HL-60 (cell line): ENCODE measurements at regions not wholly inside any gene's neighbourhood (a gene's known extent, or its start where the extent isn't known, plus 50 kb on each side); places are given as distances from the start of the nearest gene placed in this dataset.

Experiments used
- GABPA ChIP-seq: IDR thresholded peaks from 2 replicates; pipeline ENCODE4 v1.6.1; 2012; ENCODE audit warnings: low read depth
- POLR2AphosphoS5 ChIP-seq: IDR thresholded peaks from 2 replicates; pipeline ENCODE4 v1.6.1; 2012; ENCODE audit warnings: low read depth
- SPI1 ChIP-seq: IDR thresholded peaks from 2 replicates; pipeline ENCODE4 v1.6.1; 2012; ENCODE audit warnings: low read depth, mild to moderate bottlenecking, borderline replicate concordance
- TF ChIP-seq, protein P1 (sequence below): IDR thresholded peaks from one replicate; pipeline ENCODE4 v1.5.1; 2011; ENCODE audit warnings: low read length, control low read depth, inconsistent platforms; ENCODE audit not compliant: insufficient read depth
- TF ChIP-seq, protein P2 (sequence below): IDR thresholded peaks from 2 replicates; pipeline ENCODE4 v1.6.1; 2012; ENCODE audit warnings: low read depth; ENCODE audit not compliant: insufficient replicate concordance

DNA sequence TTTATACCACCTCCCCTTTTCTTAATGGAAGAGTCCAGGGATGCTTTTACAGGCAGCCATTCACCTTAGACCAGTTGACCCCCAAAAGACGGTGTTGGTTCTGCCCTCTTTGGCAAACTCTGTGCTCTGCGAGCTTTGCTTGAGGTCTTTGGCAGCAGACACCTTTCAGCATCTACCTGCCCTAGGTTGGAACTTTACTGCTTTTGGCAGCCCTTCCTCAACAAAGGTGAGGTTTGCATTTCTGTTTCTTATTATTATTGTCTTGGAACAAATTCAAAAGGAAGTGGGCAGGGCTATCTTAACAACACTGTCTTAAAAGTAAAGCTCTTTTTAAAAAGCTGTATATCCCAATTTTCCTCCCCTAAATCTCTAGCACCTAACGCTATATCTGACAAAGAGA lies 136.4 kb upstream of the SLC14A2 start:
- TF ChIP-seq, protein P1, sequence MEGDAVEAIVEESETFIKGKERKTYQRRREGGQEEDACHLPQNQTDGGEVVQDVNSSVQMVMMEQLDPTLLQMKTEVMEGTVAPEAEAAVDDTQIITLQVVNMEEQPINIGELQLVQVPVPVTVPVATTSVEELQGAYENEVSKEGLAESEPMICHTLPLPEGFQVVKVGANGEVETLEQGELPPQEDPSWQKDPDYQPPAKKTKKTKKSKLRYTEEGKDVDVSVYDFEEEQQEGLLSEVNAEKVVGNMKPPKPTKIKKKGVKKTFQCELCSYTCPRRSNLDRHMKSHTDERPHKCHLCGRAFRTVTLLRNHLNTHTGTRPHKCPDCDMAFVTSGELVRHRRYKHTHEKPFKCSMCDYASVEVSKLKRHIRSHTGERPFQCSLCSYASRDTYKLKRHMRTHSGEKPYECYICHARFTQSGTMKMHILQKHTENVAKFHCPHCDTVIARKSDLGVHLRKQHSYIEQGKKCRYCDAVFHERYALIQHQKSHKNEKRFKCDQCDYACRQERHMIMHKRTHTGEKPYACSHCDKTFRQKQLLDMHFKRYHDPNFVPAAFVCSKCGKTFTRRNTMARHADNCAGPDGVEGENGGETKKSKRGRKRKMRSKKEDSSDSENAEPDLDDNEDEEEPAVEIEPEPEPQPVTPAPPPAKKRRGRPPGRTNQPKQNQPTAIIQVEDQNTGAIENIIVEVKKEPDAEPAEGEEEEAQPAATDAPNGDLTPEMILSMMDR = no peak
- TF ChIP-seq SPI1 (no peak), POLR2AphosphoS5 (no peak), GABPA (no peak)
- TF ChIP-seq, protein P2, sequence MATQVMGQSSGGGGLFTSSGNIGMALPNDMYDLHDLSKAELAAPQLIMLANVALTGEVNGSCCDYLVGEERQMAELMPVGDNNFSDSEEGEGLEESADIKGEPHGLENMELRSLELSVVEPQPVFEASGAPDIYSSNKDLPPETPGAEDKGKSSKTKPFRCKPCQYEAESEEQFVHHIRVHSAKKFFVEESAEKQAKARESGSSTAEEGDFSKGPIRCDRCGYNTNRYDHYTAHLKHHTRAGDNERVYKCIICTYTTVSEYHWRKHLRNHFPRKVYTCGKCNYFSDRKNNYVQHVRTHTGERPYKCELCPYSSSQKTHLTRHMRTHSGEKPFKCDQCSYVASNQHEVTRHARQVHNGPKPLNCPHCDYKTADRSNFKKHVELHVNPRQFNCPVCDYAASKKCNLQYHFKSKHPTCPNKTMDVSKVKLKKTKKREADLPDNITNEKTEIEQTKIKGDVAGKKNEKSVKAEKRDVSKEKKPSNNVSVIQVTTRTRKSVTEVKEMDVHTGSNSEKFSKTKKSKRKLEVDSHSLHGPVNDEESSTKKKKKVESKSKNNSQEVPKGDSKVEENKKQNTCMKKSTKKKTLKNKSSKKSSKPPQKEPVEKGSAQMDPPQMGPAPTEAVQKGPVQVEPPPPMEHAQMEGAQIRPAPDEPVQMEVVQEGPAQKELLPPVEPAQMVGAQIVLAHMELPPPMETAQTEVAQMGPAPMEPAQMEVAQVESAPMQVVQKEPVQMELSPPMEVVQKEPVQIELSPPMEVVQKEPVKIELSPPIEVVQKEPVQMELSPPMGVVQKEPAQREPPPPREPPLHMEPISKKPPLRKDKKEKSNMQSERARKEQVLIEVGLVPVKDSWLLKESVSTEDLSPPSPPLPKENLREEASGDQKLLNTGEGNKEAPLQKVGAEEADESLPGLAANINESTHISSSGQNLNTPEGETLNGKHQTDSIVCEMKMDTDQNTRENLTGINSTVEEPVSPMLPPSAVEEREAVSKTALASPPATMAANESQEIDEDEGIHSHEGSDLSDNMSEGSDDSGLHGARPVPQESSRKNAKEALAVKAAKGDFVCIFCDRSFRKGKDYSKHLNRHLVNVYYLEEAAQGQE = no peak
